ENCODE measurements at regions not wholly inside any gene's neighbourhood (a gene's known extent, or its start where the extent isn't known, plus 50 kb on each side); places are given as distances from the start of the nearest gene placed in this dataset.

- no peak for TF ChIP-seq CTCF (IDR thresholded peaks at IDR 0.05)
- no peak for TF ChIP-seq EZH2 (IDR thresholded peaks at IDR 0.05; ENCODE audit: borderline replicate concordance, insufficient read depth, low read depth, low read length, poor library complexity, severe bottlenecking)
Observed at GRCh38 chr7:46972205-46972604, 609.7 kb downstream of the TNS3 start.
